GM18508 (cell line): ENCODE measurements at regions not wholly inside any gene's neighbourhood (a gene's known extent, or its start where the extent isn't known, plus 50 kb on each side); places are given as distances from the start of the nearest gene placed in this dataset.
"Not testable (repeated sequence)": the region's sequence is repeated elsewhere in the genome, so short reads cannot be mapped to it uniquely, and the experiment has no call there.

Experiments used
- ATAC-seq: cut with Tn5 transposase; IDR thresholded peaks from one replicate; pipeline ENCODE4 v1.9.1; 2021; ENCODE audit warnings: moderate number of reproducible peaks; ENCODE audit not compliant: insufficient read depth, unreplicated experiment

- ATAC-seq: no peak
These were observed 327.7 kb downstream of the TMX3 start for GRCh38 chr18:68387246-68387645.

DNA sequence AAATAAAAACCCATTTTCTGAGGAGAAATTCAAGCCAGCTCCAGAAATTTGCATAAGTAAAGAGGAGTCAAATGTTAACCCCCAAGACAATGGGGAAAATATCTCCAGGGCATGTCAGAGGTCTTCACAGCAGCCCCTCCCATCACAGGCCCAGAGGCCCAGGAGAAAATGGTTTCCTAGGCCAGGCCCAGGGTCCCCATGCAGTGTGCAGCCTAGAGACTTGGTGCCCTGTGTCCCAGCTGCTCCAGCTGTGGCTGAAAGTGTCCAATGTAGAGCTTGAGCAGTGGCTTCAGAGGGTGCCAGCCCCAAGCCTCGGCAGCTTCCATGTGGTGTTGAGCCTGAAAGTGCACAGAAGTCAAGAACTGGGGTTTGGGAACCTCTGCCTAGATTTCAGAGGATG, 330.9 kb downstream of the TMX3 start:
- ATAC-seq: not testable (repeated sequence)

DNA sequence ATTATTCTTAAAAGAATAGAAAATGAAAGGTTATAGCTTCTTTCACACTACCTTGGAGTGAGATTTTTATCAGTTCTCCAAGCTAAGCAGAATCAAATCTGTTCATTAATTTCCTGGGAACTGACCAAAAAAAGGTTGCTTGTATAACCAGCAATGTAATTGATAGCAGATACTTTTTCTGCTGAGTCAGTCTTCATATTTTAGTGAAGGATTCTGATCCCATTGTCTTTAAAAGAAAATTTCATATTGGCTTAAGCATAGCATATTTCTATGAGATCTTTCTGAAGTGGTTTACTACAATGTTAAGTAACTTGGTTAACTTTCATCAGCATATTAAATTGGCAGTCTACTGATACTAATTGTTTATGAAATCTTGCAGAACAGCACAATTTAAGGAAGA, 338.0 kb downstream of the TMX3 start:
- ATAC-seq: no peak

- ATAC-seq: no peak
These were observed 352.0 kb downstream of the TMX3 start for GRCh38 chr18:68362907-68363306.

- no peak for ATAC-seq
These were observed 359.3 kb downstream of the TMX3 start for GRCh38 chr18:68355637-68356036.

DNA sequence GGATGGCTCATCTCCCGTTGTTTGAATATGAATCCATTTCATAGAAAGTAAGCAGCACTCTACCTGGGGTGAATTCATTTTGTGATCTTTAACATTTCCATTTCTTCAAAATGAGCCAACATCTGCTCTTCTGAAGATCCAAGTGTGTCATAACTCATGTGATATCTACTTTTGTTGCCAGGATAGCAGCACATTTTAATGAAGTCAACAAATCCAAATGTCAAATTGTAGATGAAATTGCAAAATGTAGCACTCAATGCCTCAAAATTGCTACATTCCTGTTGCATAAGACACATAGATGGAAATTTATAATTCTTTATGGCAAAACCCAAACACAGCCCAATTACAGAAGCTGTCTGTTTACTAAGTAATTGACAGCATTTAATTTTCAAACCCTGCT, 360.7 kb downstream of the TMX3 start:
- ATAC-seq: no peak

DNA sequence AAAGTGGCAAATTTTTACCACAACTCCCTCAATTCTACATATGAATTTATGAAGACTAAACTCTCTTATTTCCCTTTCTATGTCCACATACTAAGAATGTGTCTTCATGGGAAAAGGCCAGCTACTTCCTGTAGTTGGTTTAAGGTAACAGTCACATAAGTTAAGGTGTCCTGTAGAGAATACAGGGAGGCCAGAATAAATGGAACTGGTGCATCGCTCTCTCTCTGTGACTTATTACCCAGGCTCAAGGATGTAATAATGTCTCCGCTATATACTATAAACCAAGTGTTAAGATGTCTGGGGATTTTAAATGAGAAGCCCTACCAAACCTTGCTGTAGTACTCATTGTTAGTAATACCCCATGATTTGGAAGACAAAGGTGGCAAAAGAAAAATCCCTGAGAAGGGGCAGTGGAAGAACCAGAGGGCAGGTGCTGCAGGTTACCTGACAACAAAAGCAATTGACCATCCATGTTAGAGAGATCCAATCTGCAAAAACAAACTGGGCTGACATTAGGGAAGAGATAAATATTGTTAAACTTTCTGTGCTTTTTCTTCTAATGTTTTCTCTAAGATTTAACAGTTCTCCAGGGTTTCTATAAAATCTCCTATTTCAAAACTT, 372.8 kb downstream of the TMX3 start:
- ATAC-seq: no peak

- ATAC-seq: no peak
These were observed 374.3 kb downstream of the TMX3 start for GRCh38 chr18:68340606-68341005.

- ATAC-seq: no peak
These were observed 384.2 kb downstream of the TMX3 start for GRCh38 chr18:68330658-68331057.

- ATAC-seq: no peak
These were observed 391.0 kb downstream of the TMX3 start for GRCh38 chr18:68323921-68324320.

- ATAC-seq: no peak
These were observed 398.3 kb downstream of the TMX3 start for GRCh38 chr18:68316636-68317035.

- no peak for ATAC-seq
These were observed 400.5 kb downstream of the TMX3 start for GRCh38 chr18:68314403-68314802.

DNA sequence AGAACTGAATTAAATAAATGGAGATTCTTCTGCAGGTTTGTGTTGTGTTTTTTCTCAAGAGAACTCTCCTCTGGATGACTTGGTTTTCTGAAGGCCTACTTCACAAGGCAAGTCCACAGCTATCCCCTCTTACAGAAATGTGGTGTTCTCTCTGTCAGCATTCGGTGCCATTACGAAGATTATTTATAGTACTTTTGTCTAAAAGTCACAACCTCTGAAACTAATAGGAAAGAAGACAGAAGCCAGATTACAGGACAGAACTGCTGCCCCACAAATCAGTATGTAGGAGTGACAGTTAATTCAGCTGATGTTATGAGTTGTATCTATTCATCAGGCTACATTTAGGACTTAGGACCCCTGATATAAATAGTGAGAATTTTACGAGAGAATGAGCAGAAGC, 413.5 kb downstream of the TMX3 start:
- ATAC-seq: no peak

- no peak for ATAC-seq
These were observed 415.0 kb downstream of the TMX3 start for GRCh38 chr18:68299906-68300305.

DNA sequence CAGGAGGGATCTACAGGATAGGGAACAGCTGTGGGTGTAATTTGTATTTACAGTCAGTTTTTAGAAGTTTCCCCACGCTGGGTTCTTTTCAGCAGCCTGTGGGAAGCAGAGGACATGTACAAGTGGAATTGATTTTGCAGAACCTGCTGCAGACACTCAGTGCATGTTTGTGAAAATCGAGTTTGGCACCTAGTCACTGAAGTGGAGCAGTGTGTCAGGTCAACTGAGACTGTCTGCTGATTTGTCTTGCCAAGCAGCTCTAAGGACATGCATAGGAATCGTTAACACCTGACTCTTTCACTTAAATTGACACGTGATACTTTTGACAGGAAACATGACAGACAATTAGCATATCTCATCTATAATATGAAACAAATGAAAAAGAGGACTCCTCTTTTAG, 416.6 kb downstream of the TMX3 start:
- no peak for ATAC-seq

GRCh38 chr18:68288408-68288807, 426.5 kb downstream of the TMX3 start:
- ATAC-seq: no peak

- no peak for ATAC-seq
These were observed 430.6 kb downstream of the TMX3 start for GRCh38 chr18:68284236-68284780.

- ATAC-seq: no peak
These were observed 431.1 kb downstream of the TMX3 start for GRCh38 chr18:68283834-68284233.

DNA sequence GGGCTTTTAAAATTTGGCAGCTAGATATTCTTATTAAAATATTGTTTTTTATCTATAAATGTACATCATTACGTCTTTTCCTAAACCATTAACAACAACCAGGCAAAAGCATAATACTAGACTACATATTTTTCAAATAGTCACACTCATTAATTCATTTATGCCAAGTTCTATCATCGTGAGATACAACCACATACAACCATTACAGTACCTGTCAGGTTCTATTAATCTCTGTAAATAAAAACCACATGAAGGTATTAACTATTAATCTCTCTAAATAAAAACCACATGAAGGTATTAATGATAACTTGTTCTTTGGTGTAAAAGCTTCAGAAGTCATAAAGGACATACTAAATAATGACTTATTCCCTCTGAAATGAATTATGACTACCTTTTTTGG, 432.7 kb downstream of the TMX3 start:
- no peak for ATAC-seq

GRCh38 chr18:68275616-68276015, 439.3 kb downstream of the TMX3 start:
- no peak for ATAC-seq

DNA sequence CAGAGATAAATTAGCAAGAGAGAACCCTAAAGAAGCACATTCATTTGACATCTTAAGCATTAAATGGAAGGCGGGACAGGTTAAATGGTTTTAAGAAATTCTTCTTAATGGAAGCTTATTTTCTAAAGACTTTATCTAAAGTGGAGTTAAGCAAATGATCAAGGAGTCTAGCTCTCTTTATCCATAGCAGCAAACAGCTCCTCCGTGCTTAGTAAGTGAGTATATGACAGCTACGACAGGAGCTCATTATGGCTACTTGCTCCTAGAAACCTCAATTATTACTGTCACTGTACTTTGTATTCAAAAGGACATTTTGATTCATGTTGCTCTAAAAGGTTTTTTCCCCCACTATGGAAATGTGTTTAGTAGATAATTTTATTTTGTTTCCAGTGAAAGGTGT, 444.9 kb downstream of the TMX3 start:
- ATAC-seq: no peak

DNA sequence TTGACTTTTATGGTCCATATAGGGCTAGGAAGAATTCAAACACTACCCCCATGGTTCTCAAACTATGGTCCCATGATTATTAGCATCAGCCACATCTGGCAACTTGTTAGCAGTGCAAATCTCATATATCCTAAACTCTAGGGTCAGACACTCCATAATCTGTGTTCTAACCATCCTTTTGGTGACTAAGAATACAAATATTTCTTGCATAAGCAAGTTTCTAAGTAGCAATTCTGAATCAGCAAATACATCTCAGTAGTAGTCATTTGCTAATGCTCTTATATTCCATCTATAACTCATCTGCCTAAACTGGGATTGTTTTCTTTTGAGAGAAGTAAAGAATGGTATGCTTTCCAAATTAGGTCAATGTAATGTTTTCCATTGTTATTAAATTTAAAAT, 447.3 kb downstream of the TMX3 start:
- no peak for ATAC-seq

- ATAC-seq: no peak
These were observed 451.4 kb downstream of the TMX3 start for GRCh38 chr18:68263481-68263880.
